GM19023 (cell line): ENCODE measurements at regions not wholly inside any gene's neighbourhood (a gene's known extent, or its start where the extent isn't known, plus 50 kb on each side); places are given as distances from the start of the nearest gene placed in this dataset.

Source experiments
- ATAC-seq: cut with Tn5 transposase; IDR thresholded peaks from one replicate; pipeline ENCODE4 v1.9.1; 2021; ENCODE audit warnings: mild to moderate bottlenecking, moderate library complexity; ENCODE audit not compliant: unreplicated experiment

DNA sequence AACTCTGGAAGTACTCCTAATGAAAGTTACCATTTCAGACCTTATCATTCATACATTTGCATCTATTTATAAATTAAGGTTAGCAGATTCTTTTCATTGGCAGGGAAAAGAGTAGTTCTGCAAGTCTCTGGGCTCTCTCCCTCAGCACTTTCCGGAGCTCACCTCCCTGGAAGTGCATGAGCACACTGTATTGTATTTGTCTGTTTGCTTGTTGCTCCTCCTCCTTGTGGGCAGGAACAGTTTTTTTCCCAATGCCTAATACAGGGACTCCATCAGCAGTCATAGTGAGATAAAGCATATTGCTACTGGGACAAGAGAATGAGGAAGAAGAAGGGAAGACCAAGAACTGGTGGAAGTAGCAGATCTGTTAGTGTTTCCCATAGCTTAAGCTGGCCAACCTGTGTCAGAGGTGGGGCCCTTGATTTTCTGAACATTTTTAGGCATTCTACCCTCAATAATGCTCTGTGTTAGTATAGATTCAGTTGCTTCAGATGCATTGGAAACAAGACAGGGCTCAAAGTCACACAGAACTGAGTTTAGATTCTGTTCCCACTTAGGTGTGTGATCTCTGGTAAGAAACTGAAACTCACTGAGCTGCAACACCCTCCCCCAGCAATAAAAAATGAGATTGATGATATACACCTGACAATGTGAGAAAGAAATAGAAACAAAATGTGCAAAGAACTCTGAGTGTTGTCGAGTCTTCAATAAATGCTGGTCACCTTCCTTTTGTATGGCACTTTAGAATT is 407.8 kb downstream of the TUSC7 start:
- no peak for ATAC-seq

DNA sequence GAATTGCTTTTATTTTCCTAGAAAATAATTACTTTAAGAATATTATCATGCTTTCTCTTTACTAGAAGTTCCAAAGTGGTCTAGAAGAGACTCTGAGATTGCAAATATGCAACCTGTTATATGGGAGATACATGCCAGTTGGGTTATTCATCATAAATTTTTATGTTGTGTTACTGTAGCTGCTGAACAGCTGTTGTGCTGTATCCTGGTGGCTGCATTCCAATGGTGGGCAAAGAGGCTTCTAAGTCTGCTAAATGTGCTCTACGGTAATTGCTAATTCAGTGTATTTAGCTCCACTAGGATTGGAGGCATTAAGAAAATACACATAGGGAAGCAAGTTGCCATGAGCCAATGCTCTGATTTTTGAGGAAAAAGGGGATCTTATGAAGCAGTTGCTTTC is 409.0 kb downstream of the TUSC7 start:
- no peak for ATAC-seq

DNA sequence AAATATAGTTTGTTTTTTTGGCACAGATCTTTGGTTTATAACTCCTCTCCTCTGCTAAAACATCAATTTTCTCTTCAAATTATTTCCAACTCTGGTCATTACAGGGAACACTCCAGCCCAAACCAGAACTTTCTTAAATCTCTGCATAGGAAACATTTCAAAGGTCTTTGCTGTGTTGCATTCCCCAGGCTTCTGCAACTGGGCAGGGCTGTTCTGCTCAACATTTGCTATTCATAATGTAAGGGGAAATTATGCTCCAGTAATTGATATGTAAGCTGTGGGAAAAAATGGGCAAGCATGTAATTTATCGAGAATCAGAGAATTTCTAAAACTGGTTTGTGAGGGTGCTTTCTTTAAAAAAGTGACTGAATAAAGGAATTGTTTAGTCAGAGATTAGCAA is 410.4 kb downstream of the TUSC7 start:
- ATAC-seq = no peak

DNA sequence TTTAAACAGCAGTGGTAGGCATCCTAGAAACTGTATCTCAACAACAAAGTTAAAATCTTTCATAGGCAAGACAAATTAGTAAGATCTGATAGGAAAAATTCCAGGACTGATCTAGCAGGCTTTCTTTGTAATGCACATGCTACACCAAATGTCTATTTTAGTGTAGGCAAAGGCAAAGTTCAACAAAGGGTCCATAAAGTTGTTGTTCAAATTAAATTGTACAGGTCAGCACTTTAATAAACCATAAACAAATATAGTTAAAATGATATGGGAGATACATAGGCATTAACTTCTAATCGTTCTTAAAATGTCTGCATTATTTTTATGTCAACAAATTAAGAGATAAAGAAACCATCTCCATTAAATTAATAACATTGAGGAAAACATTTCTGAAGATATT is 413.0 kb downstream of the TUSC7 start:
- ATAC-seq = no peak

DNA sequence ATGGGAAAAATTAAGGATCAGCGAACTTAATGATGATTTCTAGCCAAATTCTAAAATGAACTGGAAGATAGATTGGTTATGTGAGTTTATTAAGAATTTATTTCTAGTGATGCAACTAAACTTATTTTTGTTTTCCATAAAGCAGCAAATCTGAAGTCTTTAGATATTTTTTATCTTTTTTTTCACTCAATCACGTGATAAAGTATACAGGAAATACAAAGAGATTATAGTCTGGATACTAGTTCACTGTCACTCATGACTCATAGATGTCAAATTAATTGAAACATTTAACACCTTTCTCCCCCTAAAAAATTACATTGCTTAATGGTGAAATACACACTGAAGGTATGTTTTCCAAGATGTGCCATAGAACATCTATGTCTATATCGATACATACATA is 416.9 kb downstream of the TUSC7 start:
- ATAC-seq = no peak

DNA sequence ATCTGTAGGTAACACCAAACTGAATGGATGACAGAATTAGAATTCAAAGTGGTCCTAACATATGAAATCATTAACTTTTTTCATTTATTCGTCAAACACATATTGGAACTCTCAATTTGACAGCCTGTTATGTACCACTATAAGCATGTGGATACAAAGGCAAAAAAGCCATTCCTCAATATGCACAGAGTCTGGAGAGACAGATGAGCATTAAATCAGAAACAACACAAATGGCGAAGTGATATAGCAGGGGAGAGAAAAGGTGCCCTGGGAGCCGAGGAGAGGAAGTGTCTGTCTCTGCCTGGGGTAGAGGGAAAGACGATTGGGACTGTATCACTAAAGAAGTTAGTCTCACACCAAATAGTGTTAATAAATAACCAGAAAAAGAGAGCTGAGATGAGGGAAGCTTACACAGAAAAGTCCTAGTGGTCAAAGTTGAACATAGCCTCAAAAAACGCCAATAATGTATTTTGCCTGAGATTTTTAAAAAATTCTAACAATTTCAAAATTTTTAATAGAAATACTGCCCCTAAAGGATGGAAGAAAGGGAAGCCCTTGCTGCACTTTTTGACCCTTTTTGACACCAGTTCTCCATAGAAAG is 417.5 kb downstream of the TUSC7 start:
- no peak for ATAC-seq

DNA sequence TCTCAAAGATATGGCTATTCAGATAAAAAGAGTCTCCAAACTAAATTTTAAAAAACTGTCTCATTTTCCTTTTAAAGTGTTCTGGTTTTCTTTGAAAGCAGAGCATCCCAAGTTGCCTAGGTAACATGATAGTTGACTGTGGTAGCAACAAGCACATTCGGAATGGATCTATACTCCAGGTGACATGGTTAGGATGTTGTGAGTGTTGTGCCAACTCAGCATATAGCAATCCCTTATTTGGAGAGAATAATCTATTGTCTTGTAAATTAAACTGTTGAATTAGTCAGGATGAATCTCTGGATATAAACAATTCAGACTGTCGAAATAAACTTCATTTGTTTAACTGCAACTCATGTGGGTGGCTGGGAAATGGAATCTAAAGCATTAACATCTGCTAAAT is 418.6 kb downstream of the TUSC7 start:
- no peak for ATAC-seq

DNA sequence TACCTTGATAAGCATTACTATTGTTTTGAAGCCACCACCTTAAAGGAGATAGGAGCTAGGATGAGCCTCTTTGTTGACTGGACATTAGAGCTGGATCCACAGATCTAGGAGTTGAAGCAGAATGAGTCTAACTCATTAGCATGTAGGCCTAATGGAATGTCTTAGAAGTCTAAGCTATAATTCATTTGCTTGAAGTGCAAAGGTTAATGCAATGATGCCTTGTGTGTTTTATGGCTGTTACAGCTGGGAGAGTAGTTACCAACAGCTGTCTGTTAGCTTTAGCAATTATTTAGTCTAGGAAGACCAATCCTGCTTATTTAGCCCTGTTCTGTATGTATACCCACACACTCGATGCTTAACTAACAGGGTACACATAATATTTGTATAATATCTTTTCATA is 419.3 kb downstream of the TUSC7 start:
- no peak for ATAC-seq

DNA sequence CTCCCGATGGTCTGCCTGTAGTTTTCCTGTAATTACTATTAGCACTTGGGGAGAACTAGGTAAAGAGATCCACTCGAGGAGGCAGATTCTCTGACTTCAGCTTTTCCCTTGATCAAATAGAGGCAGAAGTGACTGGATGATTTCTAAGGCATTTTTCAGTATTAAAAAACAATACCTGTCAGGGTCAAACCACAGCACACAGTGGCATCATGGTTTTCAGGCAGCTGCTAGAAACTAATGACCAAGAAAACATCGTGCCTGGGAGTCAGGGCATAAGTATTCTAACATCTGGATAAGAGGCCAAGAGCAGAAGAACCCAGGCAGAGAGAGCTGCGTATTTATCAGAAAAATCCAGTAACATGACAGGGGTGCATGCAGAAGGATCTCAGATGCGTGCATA is 419.9 kb downstream of the TUSC7 start:
- no peak for ATAC-seq

DNA sequence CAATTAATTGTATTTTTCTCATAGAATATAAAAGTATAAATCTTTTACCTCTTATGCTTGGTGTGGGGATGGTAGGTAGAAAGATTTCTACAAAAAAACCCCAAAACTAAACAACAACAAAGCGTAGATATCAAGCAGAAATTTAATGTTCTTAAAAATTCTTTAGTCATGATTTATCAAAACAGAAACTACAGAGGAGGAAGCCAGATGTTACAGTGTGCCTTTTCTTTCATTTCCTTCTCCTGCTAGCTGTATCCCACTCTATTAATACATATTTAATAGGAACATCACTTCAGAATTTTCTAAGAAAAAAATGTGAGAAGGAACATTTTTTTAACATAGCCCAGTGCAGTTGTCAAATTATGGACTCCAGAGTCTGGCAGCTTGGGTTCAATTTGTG is 420.6 kb downstream of the TUSC7 start:
- no peak for ATAC-seq

DNA sequence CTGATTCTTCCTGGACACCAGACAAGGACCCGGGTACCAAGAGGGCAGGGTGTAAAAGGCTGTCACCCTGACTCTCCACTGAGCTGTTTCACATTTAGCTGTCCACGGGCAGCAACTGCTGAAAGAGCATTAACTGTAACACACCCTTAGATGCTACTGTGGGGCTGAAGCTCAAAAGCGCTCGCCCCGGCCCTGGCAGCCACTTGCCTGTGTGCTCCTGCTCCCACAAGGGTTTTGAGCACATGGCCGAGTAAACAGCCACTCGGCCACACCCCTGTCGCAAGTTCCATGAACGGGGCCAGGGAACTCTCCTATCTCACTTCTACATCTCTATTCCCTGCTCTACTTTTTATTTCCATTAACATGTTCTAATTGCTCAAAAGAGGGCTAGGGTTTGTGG is 421.7 kb downstream of the TUSC7 start:
- no peak for ATAC-seq

DNA sequence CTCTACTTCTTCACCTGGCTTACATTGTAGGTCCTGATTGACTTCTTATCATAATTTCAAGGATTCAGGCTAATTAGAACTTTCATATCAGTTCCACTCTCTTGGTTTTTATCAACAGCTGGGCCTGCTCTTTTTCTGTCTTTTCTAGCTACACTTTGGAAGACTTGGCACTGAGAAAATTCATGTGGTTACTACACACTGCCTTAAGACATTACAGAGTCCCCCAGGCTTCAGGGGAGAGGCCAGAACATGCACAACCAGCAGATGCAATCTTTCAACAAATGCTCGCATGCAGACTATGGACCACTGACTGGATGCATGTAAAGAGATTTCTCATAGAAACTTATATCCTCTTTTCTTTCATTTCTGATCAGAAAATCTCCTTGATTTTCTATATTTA is 423.5 kb downstream of the TUSC7 start:
- no peak for ATAC-seq

DNA sequence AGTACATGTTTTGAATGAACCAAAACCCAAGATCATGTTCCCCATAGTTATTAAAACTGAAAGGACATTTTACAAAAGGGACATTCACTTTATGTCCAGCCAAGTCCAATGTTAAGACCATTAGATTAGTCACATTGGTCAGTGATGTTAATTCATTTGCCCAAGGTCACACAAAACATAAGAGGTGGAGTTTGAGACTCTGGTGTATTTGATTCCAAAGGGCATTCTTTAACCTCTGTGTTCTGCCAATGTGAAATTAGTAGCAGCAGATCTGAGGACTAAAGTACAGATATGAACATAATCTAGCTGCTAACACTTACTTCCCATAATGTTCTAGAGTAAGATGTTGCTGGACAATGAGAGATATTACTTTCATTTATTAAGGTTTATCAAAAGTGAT is 425.6 kb downstream of the TUSC7 start:
- ATAC-seq = no peak

DNA sequence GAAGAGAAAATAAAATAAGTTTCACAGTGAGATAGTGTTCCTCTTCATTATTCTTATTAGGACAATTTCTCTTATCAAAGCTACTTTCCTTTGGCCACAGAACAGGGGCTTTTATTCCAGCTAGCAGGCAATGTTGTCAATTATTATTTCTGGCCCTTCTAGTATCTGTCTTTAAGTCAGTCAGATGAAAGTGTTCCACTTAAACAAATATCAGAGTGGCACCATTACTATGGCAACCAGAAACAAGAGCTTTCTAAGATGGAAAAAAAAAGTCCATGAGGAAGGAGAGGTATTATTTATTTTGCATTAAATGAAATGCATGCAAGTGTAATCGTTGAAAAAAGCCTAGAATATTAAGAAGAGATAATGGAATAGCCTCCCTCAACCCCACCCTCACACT is 426.4 kb downstream of the TUSC7 start:
- ATAC-seq = no peak

DNA sequence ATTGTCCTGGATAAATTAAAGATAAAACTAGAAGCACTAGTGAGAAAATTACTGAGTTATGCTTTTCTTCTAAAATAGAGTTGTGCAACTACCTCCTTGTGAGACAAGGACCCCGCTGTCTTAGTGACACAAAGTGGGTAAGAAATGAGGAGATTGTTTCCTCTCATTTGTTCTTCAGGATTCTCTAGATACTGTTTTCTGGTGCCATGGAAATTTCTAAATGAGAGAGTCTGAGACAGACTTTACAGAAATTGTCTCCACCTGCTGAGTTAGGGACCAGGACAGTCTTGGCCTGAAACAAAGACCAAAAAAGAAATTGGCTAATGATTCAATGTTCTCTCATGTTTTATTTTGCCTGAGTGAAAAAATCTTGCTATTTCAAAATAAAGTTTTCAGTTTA is 427.5 kb downstream of the TUSC7 start:
- ATAC-seq = no peak

DNA sequence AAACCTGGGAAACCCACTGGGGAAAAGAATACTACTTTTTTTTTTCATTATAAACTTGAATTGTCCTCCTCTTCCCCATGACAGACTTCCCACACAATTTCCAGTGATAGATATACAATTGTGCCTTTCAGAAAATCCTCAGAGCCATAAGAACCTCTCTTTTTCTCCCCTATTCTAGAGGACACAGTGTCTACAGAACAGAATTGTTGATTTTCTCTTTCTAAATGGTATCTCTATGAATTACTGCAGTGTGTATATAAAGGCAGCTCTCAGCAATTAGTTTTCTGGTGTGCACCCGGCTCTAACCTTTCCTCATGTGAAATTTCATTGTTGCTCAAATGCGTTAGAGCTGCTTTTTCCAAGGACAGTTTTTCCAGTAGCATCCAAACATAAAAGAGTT is 430.1 kb downstream of the TUSC7 start:
- ATAC-seq = no peak

DNA sequence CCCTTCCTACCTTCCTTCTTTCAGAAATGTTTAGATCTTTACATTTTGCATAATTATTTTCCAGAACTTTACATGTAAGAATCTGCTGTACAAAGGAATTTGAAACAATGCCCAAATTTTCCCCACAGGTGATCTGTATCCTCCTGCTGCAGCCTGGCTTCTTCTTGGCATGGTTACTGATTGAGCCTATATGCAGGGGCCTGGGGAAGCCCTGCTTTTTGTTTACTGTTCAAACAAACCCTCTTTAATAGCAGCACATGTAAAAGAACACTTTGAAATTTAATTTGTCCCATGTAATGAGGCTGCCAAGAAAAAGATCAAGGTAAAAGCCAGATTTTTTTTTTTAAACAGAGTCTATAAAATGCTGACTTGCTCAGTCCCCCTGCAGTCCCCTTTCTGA is 432.2 kb downstream of the TUSC7 start:
- ATAC-seq = no peak

DNA sequence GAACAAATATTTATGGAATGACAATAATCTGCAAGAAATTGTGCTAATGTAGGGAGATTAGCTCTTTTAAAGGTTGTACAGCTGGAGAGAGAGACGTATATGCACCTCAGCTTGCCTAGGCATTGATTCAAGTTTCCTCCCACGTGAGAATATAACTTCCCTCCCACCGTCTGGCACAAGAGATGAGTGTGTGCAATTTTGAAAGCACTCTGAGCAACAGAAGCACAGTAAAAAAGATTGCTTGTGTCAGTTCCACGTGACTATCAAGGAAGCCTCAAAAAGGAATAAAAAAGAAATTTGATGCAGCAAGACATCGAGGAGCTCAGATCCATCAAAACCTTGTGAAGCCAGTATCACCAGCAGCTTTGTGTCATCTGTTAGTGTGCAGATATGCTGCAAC is 435.3 kb downstream of the TUSC7 start:
- no peak for ATAC-seq

DNA sequence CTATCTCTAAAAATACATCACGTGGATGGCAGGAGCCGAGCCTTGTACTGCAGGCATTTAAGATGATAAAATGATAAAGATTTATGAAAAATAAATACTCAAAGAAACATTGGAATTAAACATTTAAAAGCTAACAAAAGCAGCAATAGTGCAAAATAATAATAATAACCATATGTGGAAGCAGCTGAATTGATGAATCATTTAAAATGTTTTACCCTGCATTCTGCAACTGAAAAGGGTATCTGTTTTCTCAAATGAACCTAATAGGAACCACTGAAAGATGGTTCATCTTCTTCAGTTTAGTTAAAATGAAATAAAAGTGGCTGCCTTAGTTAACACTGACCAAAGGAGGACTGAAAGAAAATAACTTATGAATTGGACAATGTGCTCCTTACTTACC is 436.1 kb downstream of the TUSC7 start:
- ATAC-seq = no peak

DNA sequence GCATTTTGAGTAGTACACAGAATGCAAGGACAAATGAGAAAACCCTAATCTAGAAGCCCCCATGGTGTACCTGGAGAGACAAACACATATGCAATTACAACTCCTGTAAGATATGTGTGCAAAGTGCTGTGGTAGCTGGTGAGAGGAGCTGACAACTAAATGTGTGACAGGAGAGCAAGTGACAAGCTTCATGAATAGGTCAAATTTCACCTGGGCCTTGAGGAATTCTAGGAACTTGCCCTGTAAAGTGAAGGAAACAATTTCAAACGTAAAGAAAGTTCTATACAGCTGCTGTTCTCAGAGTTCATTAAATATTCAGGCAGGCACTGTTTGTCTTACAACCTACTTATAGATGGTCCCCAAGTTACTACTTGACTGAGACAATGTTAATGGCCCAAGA is 437.0 kb downstream of the TUSC7 start:
- ATAC-seq = no peak

DNA sequence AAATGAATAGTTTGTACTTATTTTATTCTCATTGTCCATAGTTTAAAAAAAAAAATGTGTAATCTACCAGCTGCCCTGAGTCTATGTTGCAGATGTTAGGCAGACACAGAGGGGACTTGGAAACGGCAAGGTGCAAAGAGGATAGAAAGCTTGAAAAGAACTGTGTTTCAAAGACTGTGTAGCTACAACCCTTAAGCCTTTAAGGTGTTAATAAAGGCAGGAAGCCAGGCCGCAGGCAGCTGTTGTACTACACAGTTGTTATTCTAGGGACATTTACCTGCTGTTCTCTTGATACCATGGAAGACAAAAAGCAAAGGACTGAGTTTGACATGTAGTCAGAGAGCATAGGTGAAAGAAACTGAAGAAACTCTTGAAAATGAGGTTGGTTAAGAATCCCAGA is 440.0 kb downstream of the TUSC7 start:
- ATAC-seq = no peak

DNA sequence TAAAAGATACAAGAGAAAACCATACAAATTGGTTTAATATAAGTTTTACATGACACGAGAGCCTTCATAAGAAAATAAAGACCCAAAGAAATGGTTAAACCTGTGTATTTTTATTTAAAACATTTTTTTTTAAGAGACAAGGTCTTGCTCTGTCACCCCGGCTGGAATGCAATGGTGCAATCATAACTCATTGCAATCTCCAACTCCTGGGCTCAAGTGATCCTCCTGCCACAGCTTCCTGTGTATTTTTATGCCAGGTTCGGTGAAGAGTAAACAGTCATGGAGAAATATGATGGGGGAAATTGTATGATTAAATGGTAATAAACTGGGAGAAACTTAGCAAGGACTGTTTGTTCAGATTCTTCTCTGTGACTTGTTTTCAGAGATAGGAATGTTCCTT is 441.0 kb downstream of the TUSC7 start:
- no peak for ATAC-seq

DNA sequence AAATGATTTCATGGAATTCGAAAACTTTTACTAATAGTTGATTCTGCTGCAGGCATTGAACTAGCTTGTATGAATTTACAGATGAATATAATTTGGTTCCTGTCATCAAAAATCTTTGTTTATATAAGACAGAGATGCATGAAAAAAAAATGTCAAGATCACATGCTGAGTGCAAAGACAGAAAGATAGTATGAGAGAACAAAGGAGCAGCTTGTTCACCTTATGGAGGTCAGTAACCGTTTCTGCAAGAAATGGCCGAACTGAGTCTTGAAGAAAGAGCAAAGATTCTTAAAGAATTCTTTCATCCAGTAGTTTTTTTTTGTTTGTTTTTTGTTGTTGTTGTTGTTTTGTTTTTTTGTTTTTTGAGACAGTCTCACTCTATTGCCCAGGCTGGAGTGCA is 450.6 kb downstream of the TUSC7 start:
- no peak for ATAC-seq
